NCI-H524 treated with DMSO at 0.1 percent for 48 hours (cell line): ENCODE measurements at regions not wholly inside any gene's neighbourhood (a gene's known extent, or its start where the extent isn't known, plus 50 kb on each side); places are given as distances from the start of the nearest gene placed in this dataset.

Experiments used
- DNase-seq: peaks from one replicate; lab custom pipeline; 2025; lab: John Stamatoyannopoulos, UW

DNA sequence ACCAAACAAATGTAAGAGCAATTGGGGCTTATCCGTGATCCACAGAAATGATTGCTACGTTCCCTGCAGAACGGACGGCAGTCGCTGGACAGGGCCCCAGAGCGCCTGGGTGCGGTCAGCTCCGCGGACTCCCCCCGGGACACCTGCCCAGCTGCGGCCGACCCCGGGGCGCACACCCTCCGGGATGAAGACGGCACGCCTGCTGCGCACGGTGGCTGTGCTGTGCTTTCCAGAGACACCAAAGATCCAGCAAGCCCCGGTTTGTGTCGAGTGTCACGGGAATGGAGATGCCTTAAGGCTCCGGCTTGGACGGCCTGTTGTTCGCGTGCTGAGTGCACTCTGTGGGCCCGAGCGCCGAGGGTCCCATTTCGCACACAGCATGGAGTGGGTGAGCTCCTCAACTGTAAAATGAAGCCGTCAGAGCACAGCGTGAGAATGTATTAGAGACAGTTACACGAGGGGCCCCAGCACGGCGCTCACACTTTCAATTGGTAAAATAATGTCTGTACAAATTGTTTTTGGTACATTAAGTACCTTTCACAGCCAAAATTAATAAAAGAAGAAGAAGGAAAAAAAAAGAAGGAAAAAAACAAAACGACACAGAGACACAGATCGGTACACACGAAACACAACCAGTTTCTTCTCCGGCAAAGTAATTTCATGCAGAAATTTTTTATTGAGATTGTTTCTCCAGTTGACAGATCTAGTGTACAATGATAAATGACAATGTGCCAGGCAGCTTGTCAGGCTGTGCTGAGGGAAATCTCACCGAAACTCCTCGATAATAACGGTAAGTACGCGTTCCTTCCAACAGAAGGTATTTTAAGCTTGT is 615.8 kb upstream of the SALL3 start:
- no peak for DNase-seq

DNA sequence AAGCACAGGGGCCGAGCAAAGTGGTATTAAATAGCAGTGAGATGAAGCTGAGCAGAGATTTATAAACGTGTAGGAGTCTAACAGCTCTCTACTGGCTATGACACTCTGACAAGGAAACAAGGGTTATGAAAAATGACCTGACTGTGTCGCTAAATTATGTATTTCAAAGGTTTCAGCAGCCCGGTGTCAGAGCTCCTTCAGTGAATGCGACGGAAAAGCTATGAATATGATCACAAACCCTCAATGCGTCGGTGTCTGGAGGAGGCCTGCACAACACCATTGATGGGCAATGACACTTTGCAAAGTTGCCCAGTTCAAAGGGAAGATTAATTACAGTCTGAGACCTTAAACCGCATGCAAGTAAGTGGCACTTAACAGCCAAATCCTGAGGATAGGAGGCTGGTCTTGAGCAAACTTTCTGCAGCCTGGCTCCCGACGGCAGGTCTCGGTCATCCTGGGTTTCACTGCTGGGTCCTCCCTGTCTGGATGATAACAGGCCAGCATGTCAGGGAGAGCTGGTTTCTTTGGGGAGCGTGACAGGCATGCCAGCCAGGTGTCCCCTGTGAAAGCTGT is 615.1 kb upstream of the SALL3 start:
- DNase-seq: no peak

DNA sequence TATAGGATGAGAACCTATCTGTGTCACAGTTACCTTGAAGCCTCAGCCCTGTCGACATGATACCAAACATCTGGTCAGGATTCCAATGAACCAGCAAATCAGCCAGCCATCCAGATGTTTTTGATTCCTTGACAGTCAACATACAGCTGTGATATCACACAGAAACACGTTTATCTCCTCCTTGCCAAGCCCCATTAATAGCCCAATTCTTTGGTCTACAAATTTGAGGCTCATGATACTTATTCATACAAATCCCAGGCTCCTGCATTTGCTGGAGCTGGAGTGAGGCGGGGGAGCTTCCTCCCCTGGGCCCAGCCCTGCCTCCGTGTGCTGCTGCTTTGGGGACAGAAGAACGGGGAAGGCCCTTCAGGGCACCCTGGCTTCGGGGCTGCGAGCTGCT is 611.6 kb upstream of the SALL3 start:
- DNase-seq: no peak

DNA sequence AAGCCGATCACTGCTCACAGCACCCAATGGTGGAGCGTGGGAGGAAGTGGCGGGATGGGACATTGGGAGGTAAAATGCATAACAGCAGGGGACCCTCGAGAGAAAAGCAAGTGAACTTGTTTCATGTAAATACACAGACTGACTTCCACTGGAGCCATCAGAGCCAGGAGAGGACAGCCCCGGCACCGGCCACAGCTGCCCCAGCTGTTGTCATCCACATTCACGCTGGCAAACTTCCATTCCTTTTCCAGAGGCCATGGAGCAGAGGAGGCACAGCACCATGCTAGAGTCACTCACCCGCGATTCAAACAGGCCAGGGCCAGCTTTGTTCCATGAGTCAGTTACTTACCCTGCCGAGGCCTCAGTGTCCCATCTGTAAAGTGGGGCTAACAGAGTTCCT is 610.9 kb upstream of the SALL3 start:
- no peak for DNase-seq

DNA sequence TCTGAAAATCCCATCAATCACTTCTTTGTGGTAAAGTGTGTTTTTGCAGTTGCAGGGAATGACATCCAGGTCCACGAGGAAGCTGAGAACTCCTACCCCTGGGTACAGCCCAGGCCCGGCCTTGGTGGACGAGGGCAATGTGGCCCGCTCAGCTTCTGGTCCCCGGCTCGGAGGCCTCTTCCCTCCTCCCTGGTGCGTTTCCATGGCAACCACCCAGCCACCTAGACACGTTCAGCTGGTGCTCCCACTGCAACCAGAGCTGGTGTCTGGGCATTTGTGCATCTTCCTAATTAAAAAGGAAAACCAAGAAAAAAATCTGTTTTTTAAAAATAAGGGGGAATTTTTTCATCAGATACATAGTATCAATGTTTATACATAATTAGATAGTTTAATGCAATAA is 603.6 kb upstream of the SALL3 start:
- no peak for DNase-seq

DNA sequence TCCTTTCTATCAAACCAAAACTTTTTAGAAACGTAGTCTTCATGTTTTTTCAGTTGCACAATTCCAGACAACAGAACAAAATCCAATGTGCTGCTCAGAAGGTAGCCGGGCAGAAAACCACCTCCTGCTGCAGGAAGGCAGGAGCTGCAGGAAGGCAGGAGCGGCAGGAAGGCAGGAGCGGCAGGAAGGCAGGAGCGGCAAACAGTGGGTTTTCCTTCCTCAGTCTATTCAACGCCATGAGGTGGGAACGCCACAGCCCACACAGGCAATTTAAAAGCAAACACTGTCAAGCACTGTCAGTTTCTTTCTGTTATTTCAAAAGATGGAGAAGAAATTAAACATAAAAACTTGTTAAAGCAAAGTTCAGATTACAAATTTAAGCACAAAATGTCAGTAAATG is 601.2 kb upstream of the SALL3 start:
- DNase-seq: no peak

DNA sequence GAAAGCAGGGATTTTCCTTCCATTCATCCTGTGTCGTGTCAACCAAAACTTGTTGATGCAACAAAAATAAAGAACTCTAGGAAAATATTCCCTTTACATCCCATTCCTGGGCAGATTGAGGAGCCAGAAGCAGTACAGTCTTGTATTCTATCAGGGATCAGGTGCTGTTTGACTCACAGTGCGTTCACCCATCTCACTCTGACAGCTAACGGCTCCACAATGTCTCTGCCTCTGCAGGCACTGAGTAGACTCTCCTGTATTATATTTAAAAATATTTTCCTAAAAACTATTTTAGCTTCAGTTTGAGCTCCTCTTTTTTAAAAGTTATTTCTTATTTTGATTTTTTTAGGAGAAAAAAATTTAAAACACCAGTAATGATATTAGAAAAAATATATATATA is 600.6 kb upstream of the SALL3 start:
- no peak for DNase-seq

DNA sequence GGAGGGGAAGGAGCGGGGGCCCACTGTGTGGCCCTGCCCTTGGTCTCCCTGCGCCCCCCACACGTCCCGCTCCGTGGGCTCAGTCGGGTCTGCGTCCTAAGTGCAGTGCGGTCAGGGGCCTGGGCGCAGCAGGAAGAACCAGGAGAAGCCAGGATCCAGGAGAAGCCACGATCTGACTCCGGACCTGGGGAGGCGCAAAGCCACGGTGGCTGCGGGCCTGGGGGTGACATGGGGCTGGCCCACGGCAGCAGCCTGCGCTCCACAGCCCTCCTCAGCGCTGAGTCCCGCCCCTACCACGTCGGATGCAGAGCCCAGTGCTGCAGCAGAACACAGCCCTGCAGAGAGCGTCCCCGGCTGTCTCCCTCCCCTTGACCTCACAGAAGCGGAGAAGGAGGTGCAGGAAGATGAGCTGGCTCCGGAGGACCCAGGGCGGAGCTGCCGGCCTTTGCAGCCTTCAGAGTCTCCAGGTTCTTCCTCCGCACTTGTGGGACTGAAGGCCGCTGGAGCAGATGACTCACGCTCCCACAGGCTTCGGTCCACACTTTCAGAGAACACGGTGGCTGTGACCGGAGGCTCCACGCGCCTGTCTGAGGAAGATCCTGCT is 589.2 kb upstream of the SALL3 start:
- no peak for DNase-seq

DNA sequence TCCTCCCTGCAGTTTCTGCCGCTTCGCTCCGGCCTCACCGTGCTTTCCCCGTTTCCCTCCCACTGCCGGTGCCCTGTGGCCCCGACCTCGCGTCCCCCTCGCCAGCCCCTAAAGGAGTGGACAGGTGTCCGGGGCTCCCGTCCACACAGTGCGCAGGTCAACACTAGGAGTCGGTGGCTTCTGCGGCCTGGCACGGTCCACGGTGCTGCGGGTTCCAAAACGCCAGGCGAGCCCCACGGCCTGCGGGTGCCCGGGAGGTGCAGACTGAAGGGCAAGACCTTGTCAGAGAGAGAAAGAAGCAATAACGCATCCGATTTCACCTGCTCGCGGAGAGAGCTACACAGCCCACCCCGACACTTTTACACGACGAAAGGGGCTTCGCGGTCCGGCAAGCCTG is 588.7 kb upstream of the SALL3 start:
- no peak for DNase-seq

DNA sequence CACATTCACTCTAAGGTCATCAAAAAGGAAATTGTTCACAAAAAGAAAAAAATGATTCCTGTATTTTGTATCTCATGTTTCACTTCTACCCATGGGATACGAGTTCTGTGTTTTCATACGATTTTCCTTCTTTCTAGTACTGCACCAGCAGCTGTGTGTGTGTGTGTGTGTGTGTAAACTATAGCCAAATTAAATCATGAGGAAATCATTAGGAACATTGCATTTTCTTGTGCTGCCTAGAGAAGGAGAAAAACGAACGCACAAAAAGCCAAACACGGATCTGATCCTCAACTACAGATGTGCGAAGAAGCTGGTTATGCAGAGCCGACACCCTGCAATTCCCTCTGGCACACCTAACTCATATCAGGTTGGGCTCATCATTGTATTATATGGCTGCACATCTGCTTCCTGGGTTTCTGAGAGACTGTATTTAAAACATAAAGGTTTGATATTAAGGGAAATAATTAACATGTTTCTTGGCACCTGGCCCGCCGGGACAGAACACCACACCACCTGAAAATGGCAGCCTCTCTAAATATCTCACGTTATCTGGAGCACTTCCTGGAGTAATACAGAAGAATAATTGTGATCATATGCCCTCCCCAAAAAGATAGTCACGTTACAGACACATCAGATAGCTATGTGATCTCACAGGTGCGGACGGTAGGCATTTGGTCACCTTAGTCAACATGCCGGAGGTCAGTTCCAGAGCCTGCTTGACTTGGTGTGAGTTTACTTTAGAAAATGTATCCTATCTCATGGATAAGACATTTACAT is 586.3 kb upstream of the SALL3 start:
- no peak for DNase-seq

DNA sequence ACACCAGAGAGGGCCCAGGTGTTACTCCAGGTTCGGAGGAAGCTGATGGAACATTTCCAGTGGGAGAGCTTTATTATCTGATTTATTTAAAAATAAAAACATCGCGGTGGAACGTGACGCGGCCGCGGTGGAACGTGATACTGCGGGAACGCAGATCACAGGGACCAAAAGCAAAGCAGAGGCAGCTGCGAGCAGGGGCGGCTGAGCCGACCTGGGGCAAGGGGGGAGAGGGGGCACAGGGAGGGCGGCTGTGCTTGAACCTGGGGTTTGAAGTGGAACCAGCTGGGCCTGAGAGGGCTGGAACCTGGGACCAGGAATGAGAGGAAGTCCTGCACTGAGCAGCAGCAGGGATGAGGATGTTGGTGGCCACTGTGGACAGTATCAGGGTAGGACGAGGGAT is 583.5 kb upstream of the SALL3 start:
- no peak for DNase-seq

DNA sequence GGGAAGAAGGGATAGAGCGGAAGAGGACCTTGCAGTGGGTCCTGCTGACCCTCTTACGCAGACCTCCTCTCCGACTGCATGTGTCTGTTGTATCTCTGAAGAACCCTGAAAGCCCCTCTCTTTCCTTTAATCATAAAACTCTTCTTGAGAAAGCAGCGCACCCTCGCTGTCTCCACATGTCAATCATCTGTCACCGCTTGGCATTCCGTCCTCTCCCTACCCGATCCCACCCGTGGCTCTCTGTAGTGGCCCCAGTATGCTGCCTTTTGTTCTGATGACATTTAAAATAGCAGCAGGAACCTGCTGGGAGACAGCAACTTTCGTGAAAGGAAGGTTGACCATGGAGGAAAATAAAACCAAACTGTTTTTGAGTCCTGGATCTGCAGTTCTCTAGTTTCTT is 582.9 kb upstream of the SALL3 start:
- DNase-seq: no peak

DNA sequence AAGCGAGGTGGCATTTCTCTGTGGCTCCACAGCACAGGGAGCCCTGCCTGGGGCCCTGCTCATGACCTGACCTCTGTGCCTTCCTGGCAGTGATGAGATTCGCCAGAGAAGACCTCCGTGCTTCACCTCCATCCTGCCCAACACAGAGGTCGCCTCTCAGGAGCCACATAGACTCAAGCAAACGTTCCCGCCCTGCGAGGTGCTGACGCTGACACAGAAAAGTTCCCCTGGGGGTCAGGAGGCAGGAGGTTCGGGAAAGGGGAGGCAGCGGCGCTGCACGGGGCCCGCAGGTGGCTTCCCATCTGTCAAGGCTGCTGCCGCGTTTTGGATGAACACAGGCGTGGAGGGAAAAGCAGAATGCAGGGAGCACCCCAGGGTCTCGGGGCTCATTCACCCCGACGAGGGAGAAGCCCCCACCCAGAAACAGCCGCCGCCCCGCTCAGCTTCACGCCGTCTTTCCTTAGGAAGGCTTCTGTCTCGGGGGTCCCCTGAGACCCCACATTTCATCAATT is 579.6 kb upstream of the SALL3 start:
- no peak for DNase-seq

DNA sequence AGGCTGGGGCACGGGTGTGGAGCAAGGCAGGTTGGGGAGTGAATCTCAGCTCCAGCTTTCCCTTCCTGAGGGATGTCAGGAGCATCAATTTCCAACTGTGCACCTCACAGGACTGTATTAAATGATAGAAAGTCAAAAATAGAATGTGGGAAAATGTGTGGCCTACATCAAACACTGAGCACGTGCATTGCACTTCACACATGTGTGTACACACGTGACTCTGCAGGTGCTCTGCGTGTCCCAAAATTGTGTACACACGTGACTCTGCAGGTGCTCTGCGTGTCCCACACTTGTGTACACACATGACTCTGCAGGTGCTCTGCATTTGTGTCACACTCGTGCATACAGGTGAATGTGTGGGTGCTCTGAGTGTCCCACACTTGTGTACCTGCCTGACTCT is 577.2 kb upstream of the SALL3 start:
- DNase-seq: no peak

DNA sequence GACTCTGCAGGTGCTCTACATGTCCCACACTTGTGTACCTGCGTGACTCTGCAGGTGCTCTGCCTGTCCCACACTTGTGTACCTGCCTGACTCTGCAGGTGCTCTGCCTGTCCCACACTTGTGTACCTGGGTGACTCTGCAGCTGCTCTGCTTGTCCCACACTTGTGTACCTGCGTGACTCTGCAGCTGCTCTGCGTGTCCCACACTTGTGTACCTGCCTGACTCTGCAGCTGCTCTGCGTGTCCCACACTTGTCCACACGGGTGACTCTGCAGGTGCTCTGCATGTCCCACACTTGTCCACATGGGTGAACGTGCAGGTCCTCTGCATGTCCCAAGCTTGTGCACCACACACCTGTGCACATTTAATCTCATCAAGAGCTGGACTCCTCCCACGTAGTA is 576.7 kb upstream of the SALL3 start:
- no peak for DNase-seq

DNA sequence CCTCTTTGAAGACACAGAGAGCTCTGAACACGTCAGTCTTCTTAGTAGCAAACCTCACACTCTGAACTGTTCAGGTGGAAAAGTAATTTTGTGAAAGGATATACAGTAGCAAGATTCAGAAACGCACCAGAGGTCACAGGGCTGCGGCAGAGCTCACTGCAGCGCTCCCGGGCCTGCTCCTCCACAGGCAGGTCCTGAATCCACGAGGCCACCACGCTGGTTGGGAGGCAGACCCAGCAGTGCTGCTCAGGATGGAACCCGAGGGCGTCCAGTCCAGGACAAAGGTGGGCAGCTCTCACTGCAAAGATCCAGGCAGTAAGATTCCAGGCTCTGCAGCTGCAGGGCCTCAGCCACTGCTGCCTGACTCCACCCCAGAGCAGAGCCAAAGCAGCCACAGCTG is 576.2 kb upstream of the SALL3 start:
- DNase-seq: no peak

DNA sequence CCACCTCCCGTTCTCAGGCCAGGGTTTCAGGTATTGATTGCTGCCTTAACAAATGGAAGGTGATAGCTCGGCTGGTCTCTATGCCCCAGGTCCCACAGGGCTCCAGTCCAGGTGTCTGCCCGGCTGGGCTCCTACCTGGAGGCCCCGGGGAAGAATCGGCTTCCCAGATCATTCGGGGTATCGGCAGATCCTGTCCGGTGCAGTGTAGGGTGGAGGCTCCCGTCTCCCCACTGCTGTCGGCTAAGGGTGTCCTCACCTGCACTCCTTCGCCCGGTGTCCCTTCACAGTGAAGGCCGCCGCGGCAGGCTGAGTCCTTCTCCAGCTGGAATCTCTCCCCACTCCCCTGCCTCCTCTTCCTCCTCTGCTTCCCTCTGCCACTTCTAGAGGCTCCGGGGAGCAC is 573.9 kb upstream of the SALL3 start:
- no peak for DNase-seq

DNA sequence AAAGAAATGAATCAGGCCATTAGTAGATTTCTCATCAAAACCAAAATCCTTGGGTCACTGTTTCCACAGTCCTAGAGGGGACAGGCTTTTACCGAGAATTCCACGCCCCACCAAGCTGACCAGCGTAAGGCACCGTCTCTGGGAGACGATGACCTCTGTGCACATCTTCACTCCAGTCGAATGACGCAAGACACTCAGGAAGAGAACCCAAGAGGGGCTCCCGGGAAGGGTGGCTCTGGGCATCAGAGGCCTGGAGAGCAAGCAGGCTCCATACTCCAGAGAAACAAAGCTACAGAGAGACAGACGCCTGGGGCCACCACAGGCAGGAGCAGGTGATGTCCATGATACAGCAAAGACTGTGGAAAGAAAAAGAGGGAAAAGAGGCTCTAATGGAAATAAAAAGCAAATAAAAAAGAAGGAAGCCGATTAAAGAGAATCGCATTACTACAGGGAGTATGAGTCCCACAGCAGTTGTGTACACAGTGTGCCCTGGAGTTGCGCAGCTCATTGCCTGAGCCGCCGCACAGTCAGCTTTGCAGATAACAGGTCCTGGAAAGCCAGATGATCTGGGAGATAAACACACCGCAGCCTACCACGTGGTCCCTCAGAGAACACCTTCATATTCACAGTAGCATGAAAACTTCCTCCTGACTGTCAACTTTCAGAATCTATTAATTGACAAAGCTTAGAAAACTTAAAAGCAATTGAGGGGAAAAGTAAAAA is 572.7 kb upstream of the SALL3 start:
- DNase-seq: no peak

DNA sequence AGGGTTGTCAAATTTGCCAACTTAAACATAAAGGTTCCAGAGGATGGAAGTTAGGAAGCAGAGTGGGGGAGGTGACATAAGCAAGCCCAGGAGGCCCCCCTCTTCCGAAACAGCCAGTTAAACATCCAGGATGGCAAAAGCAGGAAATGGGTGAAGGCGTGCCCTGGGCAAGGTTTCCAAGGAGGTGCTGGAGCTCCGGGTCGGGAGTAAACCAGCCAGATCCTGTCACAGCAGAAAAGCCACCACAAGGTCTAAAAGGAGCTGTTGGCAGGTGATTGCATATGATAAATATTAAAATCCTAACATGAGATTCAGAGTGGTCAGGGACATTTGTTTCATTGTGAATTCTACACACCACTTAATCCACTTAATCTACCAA is 572.2 kb upstream of the SALL3 start:
- DNase-seq: no peak

DNA sequence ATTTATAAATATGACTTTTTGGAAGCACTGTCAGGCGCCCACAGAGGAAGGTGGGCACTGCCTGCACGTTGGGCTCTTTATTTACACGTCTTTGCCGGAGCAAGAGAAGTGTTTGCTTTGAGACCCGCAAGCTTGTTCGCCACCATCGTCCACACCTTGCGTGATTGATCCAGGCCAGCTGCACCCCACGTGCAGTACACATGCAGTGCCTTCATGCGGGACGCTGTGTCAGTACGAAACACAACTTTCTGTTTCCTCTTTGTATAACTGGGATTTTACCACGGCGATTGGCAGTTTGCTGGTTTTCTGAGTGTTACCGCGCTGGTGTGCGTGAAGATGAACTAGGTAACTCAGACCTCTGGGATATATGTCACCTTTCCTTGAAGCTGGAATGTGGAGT is 571.0 kb upstream of the SALL3 start:
- DNase-seq: no peak

DNA sequence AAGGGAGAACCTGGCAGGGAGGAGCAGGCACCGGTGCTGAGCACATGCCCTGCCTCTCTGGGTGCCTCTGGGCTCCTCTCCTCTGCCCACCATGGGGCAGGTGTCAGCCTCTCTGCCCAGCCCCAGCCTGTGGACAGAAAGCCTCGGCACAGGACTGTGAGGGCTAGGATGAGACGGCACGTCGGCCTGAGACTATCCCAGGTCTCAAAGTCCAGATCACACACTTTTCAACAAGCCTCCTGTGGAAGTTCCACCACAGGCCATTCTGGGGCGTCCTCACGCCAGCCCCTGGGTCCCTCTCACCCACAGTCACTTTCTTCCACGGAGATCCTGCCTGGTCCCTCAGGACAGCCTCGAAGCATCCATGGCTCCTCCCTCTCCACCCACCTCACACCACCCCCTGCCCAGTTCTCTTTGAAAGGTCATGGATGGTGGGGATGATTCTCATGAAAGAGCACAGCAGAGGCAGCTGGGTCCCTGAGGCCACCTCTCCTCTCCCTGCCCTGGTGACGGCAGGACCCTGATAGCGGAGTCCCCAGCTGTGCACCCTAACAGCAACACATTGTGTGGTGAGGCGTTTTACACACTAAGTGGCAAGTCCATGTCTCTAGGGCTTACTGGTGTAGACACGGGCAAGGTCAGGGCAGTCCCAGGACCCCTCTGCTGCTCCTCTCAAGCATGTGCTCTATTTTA is 569.4 kb upstream of the SALL3 start:
- DNase-seq: no peak
